Activated naive CD8-positive, alpha-beta T cell (primary cell): ENCODE measurements at regions not wholly inside any gene's neighbourhood (a gene's known extent, or its start where the extent isn't known, plus 50 kb on each side); places are given as distances from the start of the nearest gene placed in this dataset.

Source experiments
- H3K27ac Mint-ChIP-seq: one replicate; pipeline ENCODE4 v1.8.0; 2021; ENCODE audit warnings: mixed read lengths
- H3K27me3 Mint-ChIP-seq: one replicate; pipeline ENCODE4 v1.8.0; 2021; ENCODE audit warnings: mixed read lengths
- H3K36me3 Mint-ChIP-seq: one replicate; pipeline ENCODE4 v1.8.0; 2021; ENCODE audit warnings: mixed read lengths
- H3K4me1 Mint-ChIP-seq: one replicate; pipeline ENCODE4 v1.8.0; 2021; ENCODE audit warnings: low read depth, mixed read lengths
- H3K4me3 Mint-ChIP-seq: one replicate; pipeline ENCODE4 v1.8.0; 2021; ENCODE audit warnings: mild to moderate bottlenecking, mixed read lengths
- H3K9me3 Mint-ChIP-seq: one replicate; pipeline ENCODE4 v1.8.0; 2021; ENCODE audit warnings: low read depth, mixed read lengths

DNA sequence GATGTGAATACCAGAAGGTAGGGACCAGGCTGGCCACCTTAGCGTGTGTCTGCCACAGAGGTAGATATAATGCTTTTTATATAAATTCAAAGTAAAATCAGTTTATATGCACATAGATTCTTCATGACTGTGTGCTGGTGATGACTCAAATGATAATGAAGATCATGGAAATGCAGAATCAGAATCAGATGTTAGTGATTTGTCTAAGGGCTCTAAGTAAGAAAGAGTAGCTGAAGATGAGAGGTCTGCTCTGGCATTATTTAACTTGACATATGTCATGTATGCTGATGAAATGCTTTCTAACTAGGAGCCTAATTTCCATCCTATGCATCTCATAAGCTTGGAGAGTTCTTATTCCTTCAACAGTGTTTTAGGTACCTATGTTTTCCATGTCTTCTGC, 50.3 kb upstream of the DPH6 start:
- Mint-ChIP-seq H3K36me3 (peaks cover 3% of the 10 kb centered on the region), H3K4me1 (no peaks in the 10 kb centered on the region), H3K27me3 (peaks cover 8% of the 10 kb centered on the region), H3K27ac (no peak overlapping the region), H3K4me3 (no peak overlapping the region), H3K9me3 (peaks cover 4% of the 10 kb centered on the region)

GRCh38 chr15:35602836-35603235, 56.9 kb upstream of the DPH6 start:
- H3K4me3 Mint-ChIP-seq = no peak overlapping the region
- H3K4me1 Mint-ChIP-seq = no peaks in the 10 kb centered on the region
- H3K36me3 Mint-ChIP-seq = peaks cover 5% of the 10 kb centered on the region
- H3K9me3 Mint-ChIP-seq = no peaks in the 10 kb centered on the region
- peaks cover 5% of the 10 kb centered on the region for H3K27me3 Mint-ChIP-seq
- no peak overlapping the region for H3K27ac Mint-ChIP-seq

DNA sequence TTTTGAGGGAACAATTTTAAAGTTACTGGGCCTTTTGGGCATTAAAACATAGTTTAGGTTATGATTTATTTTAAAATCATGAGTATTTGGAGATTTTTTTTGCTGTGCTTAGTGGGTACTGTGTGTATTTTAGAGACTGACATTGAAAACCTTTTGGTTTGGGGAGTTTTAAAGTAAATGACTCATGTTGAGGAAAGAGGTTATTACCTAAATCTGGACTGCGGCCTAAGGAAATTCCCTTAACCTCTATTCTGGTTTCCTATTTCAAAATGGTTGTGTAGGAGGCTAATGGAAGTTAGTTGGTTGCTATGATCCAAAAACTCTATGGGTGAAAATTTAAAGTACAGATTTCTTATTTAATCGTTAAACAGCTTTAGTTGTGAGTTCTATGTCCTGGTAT, 57.3 kb upstream of the DPH6 start:
- H3K4me3 Mint-ChIP-seq = no peak overlapping the region
- H3K27me3 Mint-ChIP-seq = peaks cover 5% of the 10 kb centered on the region
- no peaks in the 10 kb centered on the region for H3K4me1 Mint-ChIP-seq
- H3K36me3 Mint-ChIP-seq = peaks cover 5% of the 10 kb centered on the region
- H3K27ac Mint-ChIP-seq = no peak overlapping the region
- H3K9me3 Mint-ChIP-seq = no peaks in the 10 kb centered on the region

- no peaks in the 10 kb centered on the region for H3K4me1 Mint-ChIP-seq
- H3K9me3 Mint-ChIP-seq = no peaks in the 10 kb centered on the region
- H3K27me3 Mint-ChIP-seq = peaks cover 5% of the 10 kb centered on the region
- H3K27ac Mint-ChIP-seq = no peak overlapping the region
- H3K36me3 Mint-ChIP-seq = peaks cover 5% of the 10 kb centered on the region
- no peak overlapping the region for H3K4me3 Mint-ChIP-seq
Measured at GRCh38 chr15:35603856-35604255, 57.9 kb upstream of the DPH6 start.

DNA sequence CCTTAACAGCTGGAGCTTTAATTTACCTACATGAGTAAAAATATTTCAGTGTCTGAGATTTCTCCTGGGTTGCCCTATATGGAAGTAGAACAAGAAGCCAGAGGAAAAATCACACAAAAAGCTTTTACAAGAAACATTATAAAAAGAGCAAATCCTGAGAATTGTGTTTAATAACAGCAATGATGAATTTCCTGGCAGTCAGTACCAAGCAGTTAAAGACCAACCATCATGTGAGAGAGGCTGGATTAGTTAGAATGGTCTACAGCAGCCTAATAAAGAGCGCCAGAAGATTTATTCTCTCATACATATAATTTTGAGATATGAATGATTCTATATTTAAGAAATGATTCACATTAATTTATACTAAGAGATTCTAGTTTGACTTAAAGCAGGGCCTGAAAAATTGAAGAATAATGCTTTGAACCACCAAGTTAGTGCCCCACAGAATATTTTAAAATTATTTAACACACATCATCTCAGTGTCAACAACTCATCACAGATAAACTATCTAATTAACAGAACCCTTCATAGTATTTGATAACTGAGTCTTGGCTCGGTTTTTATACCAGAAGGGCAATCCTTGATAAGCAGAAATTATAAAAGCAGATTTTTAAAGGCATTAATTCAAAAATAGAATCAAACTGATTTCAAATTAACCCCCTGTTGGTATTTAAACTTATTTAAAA, 59.9 kb upstream of the DPH6 start:
- H3K9me3 Mint-ChIP-seq = peaks cover 3% of the 10 kb centered on the region
- H3K4me3 Mint-ChIP-seq = no peak overlapping the region
- no peak overlapping the region for H3K27ac Mint-ChIP-seq
- H3K4me1 Mint-ChIP-seq = no peaks in the 10 kb centered on the region
- no peaks in the 10 kb centered on the region for H3K27me3 Mint-ChIP-seq
- H3K36me3 Mint-ChIP-seq = peaks cover 12% of the 10 kb centered on the region

GRCh38 chr15:35606450-35606779, 60.5 kb upstream of the DPH6 start:
- H3K4me1 Mint-ChIP-seq = no peaks in the 10 kb centered on the region
- H3K27ac Mint-ChIP-seq = no peak overlapping the region
- no peak overlapping the region for H3K4me3 Mint-ChIP-seq
- peaks cover 14% of the 10 kb centered on the region for H3K36me3 Mint-ChIP-seq
- no peaks in the 10 kb centered on the region for H3K27me3 Mint-ChIP-seq
- peaks cover 3% of the 10 kb centered on the region for H3K9me3 Mint-ChIP-seq

DNA sequence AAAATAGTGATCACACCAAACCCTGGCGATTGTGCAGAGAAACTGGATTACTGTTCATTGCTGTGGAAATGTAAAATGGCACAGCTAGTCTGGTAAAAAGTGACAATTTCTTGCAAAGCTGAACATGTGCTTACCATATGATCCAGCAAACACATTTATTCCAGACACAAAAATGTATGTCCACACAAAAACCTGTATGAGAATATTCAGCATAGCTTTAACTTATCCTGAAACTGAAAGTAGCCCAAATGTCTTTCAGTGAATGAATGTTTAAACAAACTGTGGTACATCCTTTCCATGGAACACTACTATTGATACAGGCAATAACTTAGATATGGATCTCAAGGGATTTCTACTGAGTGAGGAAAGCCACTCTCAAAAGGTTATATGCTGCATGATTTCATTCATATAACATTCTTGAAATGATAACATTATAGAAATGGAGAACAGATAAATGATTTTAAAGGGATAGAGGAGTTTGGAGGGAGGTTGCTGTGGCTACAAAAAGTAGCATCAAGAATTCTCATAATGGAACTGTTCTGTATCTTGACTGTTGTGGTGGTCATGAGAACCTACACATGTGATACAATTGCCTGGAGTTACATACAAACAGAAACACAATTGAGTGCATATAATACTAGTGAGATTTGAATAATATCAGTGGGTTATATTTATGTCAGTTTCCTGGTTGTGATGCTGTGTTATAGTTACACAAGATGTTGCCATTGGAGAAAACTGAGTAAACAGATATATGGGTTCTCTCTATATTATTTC, 70.7 kb upstream of the DPH6 start:
- H3K4me3 Mint-ChIP-seq = no peak overlapping the region
- H3K9me3 Mint-ChIP-seq = peaks cover 10% of the 10 kb centered on the region
- peaks cover 4% of the 10 kb centered on the region for H3K36me3 Mint-ChIP-seq
- no peak overlapping the region for H3K27ac Mint-ChIP-seq
- H3K27me3 Mint-ChIP-seq = peaks cover 3% of the 10 kb centered on the region
- no peaks in the 10 kb centered on the region for H3K4me1 Mint-ChIP-seq

GRCh38 chr15:35618260-35619188, 72.6 kb upstream of the DPH6 start:
- peaks cover 4% of the 10 kb centered on the region for H3K36me3 Mint-ChIP-seq
- H3K9me3 Mint-ChIP-seq = peaks cover 7% of the 10 kb centered on the region
- H3K27me3 Mint-ChIP-seq = peaks cover 3% of the 10 kb centered on the region
- H3K4me3 Mint-ChIP-seq = no peak overlapping the region
- no peaks in the 10 kb centered on the region for H3K4me1 Mint-ChIP-seq
- no peak overlapping the region for H3K27ac Mint-ChIP-seq

DNA sequence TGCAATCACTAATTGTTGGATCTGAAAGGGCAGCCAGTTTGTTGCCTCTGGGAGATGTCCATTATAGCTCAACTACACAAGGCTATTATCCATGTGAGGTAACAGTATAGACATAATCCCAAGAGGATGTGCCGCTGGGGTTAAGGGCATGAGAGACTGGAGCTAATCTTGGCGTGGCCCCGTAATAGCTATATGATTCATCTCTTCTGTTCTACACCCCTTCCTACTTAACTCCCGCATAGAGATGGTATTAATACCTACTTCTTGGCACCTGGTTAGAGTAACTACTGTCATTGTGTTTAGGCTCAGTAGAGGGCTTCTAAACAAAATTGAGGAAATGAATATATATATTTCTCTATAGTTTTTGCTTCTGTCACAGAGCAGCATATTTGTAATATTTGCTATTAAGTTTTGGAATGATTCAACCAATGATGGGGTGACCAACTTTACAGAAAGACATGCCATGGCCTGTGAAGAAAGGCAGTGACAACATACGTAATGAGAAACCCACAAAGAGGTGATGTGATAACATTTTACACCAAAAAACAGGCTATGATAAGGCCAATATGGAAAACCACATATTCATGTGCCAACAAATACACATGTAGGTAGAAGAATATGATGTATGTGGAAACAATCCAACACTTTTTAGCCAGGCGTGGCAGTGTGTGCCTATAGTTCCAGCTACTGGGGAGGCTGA, 76.8 kb upstream of the DPH6 start:
- no peak overlapping the region for H3K27ac Mint-ChIP-seq
- H3K4me1 Mint-ChIP-seq = no peaks in the 10 kb centered on the region
- H3K36me3 Mint-ChIP-seq = no peaks in the 10 kb centered on the region
- H3K4me3 Mint-ChIP-seq = no peak overlapping the region
- no peaks in the 10 kb centered on the region for H3K9me3 Mint-ChIP-seq
- H3K27me3 Mint-ChIP-seq = peaks cover 4% of the 10 kb centered on the region

GRCh38 chr15:35624881-35625280, 78.9 kb upstream of the DPH6 start:
- no peaks in the 10 kb centered on the region for H3K4me1 Mint-ChIP-seq
- no peaks in the 10 kb centered on the region for H3K9me3 Mint-ChIP-seq
- no peak overlapping the region for H3K4me3 Mint-ChIP-seq
- no peak overlapping the region for H3K27ac Mint-ChIP-seq
- H3K27me3 Mint-ChIP-seq = peaks cover 11% of the 10 kb centered on the region
- no peaks in the 10 kb centered on the region for H3K36me3 Mint-ChIP-seq

DNA sequence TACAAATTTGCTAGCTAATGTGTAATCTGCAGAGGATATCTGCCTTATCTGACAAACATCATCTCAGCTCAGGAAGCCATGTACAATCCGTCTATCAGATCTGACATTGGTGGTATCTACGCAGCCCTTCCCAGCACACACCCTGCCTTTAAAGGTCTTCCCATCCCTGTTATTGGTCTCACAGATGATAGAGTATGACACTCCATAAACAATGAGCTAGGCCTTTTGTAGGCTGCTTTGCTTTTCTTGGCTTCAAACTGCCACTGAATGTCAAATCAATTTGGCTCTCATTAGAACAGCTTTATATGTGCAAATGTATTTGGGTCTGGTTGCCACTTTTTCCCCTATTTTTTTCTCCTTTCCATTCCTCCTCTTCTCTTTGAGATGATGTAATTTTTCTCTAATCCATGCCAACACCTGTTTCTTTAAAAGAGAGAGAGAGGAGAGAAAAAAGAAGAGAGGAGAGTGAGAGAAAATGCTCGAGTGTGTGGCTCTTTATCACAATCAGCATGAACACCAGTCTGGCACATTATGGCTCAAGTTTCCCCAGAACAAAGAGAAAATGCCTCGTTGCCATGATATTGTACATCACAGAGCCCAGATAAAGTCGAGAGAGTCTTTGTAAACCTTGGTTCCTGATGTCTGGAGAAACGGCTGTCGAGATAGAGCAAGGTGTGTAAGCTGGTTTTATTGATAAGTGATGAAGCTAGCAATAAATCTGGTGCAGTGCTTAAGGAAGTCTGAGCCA, 80.8 kb upstream of the DPH6 start:
- H3K27me3 Mint-ChIP-seq = peaks cover 9% of the 10 kb centered on the region
- H3K27ac Mint-ChIP-seq = no peak overlapping the region
- H3K9me3 Mint-ChIP-seq = no peaks in the 10 kb centered on the region
- no peaks in the 10 kb centered on the region for H3K4me1 Mint-ChIP-seq
- H3K36me3 Mint-ChIP-seq = no peaks in the 10 kb centered on the region
- H3K4me3 Mint-ChIP-seq = no peak overlapping the region

DNA sequence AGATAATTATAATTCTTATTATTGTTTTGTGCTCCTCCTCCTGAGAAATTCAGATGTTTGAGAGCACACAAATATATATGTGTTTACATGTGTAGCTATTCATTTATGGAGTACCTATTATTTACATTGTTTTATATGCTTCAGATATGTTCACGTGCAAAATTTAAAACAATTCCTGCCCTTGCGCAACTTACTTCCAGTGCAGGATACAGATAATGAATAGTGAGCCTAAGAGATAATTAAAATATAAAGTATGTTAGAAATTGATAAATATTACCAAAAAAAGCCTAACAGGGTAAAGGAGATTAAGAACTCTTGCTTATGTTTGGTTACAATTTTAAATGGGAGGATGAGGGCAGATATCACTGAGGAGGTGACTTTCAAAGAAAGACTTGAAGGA, 81.7 kb upstream of the DPH6 start:
- Mint-ChIP-seq H3K27ac (no peak overlapping the region), H3K9me3 (no peaks in the 10 kb centered on the region), H3K4me3 (no peak overlapping the region), H3K4me1 (no peaks in the 10 kb centered on the region), H3K36me3 (no peaks in the 10 kb centered on the region), H3K27me3 (peaks cover 12% of the 10 kb centered on the region)

GRCh38 chr15:35629766-35630165, 83.8 kb upstream of the DPH6 start:
- H3K27me3 Mint-ChIP-seq = peaks cover 17% of the 10 kb centered on the region
- H3K4me3 Mint-ChIP-seq = no peak overlapping the region
- H3K4me1 Mint-ChIP-seq = no peaks in the 10 kb centered on the region
- no peaks in the 10 kb centered on the region for H3K9me3 Mint-ChIP-seq
- H3K36me3 Mint-ChIP-seq = peaks cover 2% of the 10 kb centered on the region
- H3K27ac Mint-ChIP-seq = no peak overlapping the region

GRCh38 chr15:35630532-35630931, 84.6 kb upstream of the DPH6 start:
- Mint-ChIP-seq H3K27me3 (peaks cover 22% of the 10 kb centered on the region), H3K4me3 (no peak overlapping the region), H3K4me1 (no peaks in the 10 kb centered on the region), H3K36me3 (peaks cover 2% of the 10 kb centered on the region), H3K9me3 (no peaks in the 10 kb centered on the region), H3K27ac (no peak overlapping the region)
